GM23338 (cell line): ENCODE measurements at regions not wholly inside any gene's neighbourhood (a gene's known extent, or its start where the extent isn't known, plus 50 kb on each side); places are given as distances from the start of the nearest gene placed in this dataset.

ENCODE experiments used
- ATAC-seq: fragments of 200-7000 bp; cut with Tn5 transposase; 3 replicates; pipeline ENCODE4 v1.9.1; 2020
- DNase-seq: peaks from one replicate; pipeline ENCODE4 v3.0.0-alpha.2; 2015; ENCODE audit warnings: low spot score
- H2AFZ ChIP-seq: fragments of 200-600 bp; sonication (generic); 2 replicates; pipeline ENCODE4 v1.8.0; 2016; ENCODE audit warnings: antibody characterized with exemption, mild to moderate bottlenecking, moderate library complexity
- H3F3A ChIP-seq: fragments of 200-600 bp; sonication (generic); replicated peaks from 2 replicates; pipeline ENCODE4 v1.8.0; 2017; ENCODE audit warnings: antibody characterized with exemption, mixed run types, low read depth
- H3K27ac ChIP-seq: fragments of 200-600 bp; sonication (generic); 2 replicates; pipeline ENCODE4 v1.6.1; 2016; ENCODE audit warnings: low read depth
- H3K27me3 ChIP-seq: fragments of 200-600 bp; sonication (generic); 2 replicates; pipeline ENCODE4 v1.8.0; 2016; ENCODE audit warnings: mild to moderate bottlenecking, mixed run types, moderate library complexity; ENCODE audit not compliant: insufficient read depth
- H3K36me3 ChIP-seq: fragments of 200-600 bp; sonication (generic); 2 replicates; pipeline ENCODE4 v1.8.0; 2016; ENCODE audit warnings: mild to moderate bottlenecking; ENCODE audit not compliant: insufficient read depth
- H3K4me1 ChIP-seq: fragments of 200-600 bp; sonication (generic); 2 replicates; pipeline ENCODE4 v1.8.0; 2016; ENCODE audit warnings: mild to moderate bottlenecking, moderate library complexity; ENCODE audit not compliant: insufficient read depth
- H3K4me2 ChIP-seq: fragments of 200-600 bp; sonication (generic); 2 replicates; pipeline ENCODE4 v1.7.1; 2017; ENCODE audit warnings: mixed run types
- H3K4me3 ChIP-seq: fragments of 200-600 bp; sonication (generic); 2 replicates; pipeline ENCODE4 v1.6.1; 2016; ENCODE audit warnings: mixed run types
- H3K79me2 ChIP-seq: fragments of 200-600 bp; sonication (generic); replicated peaks from 2 replicates; pipeline ENCODE4 v1.8.0; 2017; ENCODE audit warnings: mild to moderate bottlenecking; ENCODE audit not compliant: insufficient read depth
- H3K9me2 ChIP-seq: fragments of 200-600 bp; sonication (generic); 2 replicates; pipeline ENCODE4 v1.8.0; 2017; ENCODE audit not compliant: insufficient read depth
- H4K20me1 ChIP-seq: fragments of 200-600 bp; sonication (generic); replicated peaks from 2 replicates; pipeline ENCODE4 v1.8.0; 2017; ENCODE audit warnings: mild to moderate bottlenecking; ENCODE audit not compliant: insufficient read depth
- H3K27ac Mint-ChIP-seq: 2 replicates; pipeline ENCODE4 v1.8.0; 2020; ENCODE audit warnings: inconsistent platforms, mild to moderate bottlenecking, moderate library complexity, mixed read lengths
- H3K27me3 Mint-ChIP-seq: 3 replicates; pipeline ENCODE4 v1.8.0; 2022; ENCODE audit warnings: low read depth, mild to moderate bottlenecking, moderate library complexity, mixed read lengths, inconsistent platforms; ENCODE audit not compliant: insufficient read depth, poor library complexity
- H3K36me3 Mint-ChIP-seq: 3 replicates; pipeline ENCODE4 v1.8.0; 2021; ENCODE audit warnings: low read depth, mild to moderate bottlenecking, inconsistent platforms, moderate library complexity, mixed read lengths
- H3K4me1 Mint-ChIP-seq: 3 replicates; pipeline ENCODE4 v1.8.0; 2020; ENCODE audit warnings: mild to moderate bottlenecking, inconsistent platforms, mixed read lengths
- H3K4me3 Mint-ChIP-seq: 3 replicates; pipeline ENCODE4 v1.8.0; 2021; ENCODE audit warnings: moderate library complexity, mild to moderate bottlenecking, inconsistent platforms, mixed read lengths
- H3K9me3 Mint-ChIP-seq: 3 replicates; pipeline ENCODE4 v1.8.0; 2020; ENCODE audit warnings: moderate library complexity, mild to moderate bottlenecking, inconsistent platforms, mixed read lengths
- CREB1 ChIP-seq: fragments of 250-450 bp; sonication (Bioruptor Pico); IDR thresholded peaks from 2 replicates; pipeline ENCODE4 v1.5.0; 2020; ENCODE audit warnings: low read depth, mild to moderate bottlenecking, moderate library complexity
- EZH2phosphoT487 ChIP-seq: fragments of 200-600 bp; sonication (generic); IDR thresholded peaks from one replicate; pipeline ENCODE4 v1.8.1; 2018; ENCODE audit warnings: antibody characterized with exemption; ENCODE audit not compliant: unreplicated experiment
- NANOG ChIP-seq: IDR thresholded peaks from 2 replicates; pipeline ENCODE4 v1.6.1; 2016; ENCODE audit warnings: antibody characterized with exemption, borderline replicate concordance
- POLR2AphosphoS5 ChIP-seq: IDR thresholded peaks from 2 replicates; pipeline ENCODE4 v1.6.1; 2016; ENCODE audit warnings: antibody characterized with exemption, low read depth
- STAT1 ChIP-seq: IDR thresholded peaks from one replicate; pipeline ENCODE4 v1.6.1; 2016; ENCODE audit warnings: antibody characterized with exemption; ENCODE audit not compliant: unreplicated experiment
- ZNF114 ChIP-seq: fragments of 250-450 bp; sonication (Bioruptor Pico); IDR thresholded peaks from 2 replicates; pipeline ENCODE4 v1.5.0; 2020; ENCODE audit warnings: mild to moderate bottlenecking, moderate library complexity
- ZNF331 ChIP-seq: fragments of 250-450 bp; sonication (Bioruptor Pico); IDR thresholded peaks from 2 replicates; pipeline ENCODE4 v1.5.0; 2020; ENCODE audit warnings: low read depth, mild to moderate bottlenecking, moderate library complexity
- TF ChIP-seq, protein P1 (sequence below): IDR thresholded peaks from one replicate; pipeline ENCODE4 v1.6.1; 2018; ENCODE audit warnings: antibody characterized with exemption; ENCODE audit not compliant: unreplicated experiment
- TF ChIP-seq, protein P2 (sequence below): IDR thresholded peaks from 2 replicates; pipeline ENCODE4 v1.6.1; 2016; ENCODE audit warnings: antibody characterized with exemption
- TF ChIP-seq, protein P3 (sequence below), 2 experiments: fragments of 200-600 bp in 1 of 2; sonication (generic) in 1 of 2; conservative IDR thresholded peaks; 2 replicates each; pipeline versions ENCODE4 v1.5.1 to v1.6.1; 2016 to 2017; ENCODE audit warnings: antibody characterized with exemption in 2 of 2, low read depth in 2 of 2, mild to moderate bottlenecking in 2 of 2, moderate library complexity in 1 of 2
- TF ChIP-seq, protein P4 (sequence below): fragments of 250-450 bp; sonication (Bioruptor Pico); IDR thresholded peaks from 2 replicates; pipeline ENCODE4 v1.5.0; 2020; ENCODE audit warnings: mild to moderate bottlenecking, moderate library complexity

DNA sequence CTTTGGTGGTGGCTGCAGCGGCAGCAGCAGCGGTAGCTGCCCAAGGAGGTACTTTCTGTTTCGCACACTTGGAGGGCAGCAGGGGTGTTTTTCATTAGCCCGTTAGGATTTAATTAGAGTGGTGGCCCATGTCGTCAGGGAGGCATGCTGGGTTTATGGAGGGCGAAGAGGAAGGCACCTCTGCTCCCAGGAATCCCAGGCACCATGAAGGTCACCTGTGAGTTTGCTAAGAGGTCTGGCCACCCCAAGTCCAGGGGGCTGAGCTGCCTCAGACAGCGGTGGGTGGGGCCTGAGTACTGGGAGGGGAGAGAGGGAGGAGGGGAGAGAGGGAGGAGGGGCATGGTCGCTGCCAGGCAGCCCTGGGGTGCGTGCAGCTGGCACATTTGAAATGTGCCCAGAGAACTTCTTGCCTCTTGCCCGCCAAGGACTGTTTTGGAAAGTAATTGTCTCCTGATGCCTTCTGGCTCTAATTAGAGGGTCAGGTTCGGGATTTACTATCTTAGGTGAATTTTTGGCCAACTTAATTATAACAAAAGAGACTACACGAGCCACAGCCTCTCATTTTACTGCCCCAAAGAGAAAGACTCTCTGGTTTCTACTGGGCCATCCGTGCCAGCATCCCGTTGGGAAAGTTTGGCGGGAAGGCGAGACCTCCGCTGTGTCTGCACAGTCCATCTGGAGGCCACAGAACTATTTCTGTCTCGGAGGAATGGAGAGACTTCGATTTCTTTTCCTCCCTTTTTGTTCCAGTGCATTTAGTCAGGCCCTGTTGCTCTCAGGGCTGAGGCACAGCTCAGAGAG, 62.0 kb downstream of the GLI2 start (continued):
- TF ChIP-seq, protein P1, sequence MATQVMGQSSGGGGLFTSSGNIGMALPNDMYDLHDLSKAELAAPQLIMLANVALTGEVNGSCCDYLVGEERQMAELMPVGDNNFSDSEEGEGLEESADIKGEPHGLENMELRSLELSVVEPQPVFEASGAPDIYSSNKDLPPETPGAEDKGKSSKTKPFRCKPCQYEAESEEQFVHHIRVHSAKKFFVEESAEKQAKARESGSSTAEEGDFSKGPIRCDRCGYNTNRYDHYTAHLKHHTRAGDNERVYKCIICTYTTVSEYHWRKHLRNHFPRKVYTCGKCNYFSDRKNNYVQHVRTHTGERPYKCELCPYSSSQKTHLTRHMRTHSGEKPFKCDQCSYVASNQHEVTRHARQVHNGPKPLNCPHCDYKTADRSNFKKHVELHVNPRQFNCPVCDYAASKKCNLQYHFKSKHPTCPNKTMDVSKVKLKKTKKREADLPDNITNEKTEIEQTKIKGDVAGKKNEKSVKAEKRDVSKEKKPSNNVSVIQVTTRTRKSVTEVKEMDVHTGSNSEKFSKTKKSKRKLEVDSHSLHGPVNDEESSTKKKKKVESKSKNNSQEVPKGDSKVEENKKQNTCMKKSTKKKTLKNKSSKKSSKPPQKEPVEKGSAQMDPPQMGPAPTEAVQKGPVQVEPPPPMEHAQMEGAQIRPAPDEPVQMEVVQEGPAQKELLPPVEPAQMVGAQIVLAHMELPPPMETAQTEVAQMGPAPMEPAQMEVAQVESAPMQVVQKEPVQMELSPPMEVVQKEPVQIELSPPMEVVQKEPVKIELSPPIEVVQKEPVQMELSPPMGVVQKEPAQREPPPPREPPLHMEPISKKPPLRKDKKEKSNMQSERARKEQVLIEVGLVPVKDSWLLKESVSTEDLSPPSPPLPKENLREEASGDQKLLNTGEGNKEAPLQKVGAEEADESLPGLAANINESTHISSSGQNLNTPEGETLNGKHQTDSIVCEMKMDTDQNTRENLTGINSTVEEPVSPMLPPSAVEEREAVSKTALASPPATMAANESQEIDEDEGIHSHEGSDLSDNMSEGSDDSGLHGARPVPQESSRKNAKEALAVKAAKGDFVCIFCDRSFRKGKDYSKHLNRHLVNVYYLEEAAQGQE = no peak
- TF ChIP-seq, protein P2, sequence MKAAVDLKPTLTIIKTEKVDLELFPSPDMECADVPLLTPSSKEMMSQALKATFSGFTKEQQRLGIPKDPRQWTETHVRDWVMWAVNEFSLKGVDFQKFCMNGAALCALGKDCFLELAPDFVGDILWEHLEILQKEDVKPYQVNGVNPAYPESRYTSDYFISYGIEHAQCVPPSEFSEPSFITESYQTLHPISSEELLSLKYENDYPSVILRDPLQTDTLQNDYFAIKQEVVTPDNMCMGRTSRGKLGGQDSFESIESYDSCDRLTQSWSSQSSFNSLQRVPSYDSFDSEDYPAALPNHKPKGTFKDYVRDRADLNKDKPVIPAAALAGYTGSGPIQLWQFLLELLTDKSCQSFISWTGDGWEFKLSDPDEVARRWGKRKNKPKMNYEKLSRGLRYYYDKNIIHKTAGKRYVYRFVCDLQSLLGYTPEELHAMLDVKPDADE = no peak

DNA sequence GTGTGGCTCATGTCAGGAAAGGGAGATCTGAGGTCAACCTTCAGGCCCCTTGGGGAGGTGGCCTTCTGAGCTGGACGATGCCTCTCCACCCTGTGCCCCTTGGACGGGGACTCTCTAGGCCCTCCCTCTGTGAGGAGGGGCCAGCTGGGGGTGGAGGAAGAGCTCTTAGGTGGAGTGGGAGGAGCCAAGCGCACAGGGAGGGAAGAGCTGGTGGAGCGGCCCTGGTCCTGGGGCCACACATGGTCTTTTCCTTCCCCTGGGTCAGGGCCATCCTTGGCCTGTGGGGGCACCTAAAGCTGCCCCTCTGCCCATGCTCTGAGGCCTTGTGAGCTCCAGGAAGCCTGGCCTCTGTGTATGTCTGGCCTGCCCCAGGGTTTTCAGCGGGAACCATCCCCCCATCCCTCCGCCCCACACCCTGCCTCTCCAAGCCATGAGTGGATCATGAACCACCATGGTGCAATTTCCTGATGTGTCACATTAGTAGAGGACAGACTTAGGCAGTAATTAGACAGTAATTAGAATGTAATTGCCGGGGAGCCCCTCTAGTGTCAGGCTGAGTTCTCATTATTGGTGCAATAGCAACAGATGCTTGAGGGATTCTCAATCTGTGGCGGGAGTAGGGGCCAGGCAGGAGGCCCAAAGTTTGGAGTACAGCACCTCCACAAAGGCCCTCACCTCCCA, 63.0 kb downstream of the GLI2 start:
- no peaks in the 10 kb centered on the region for H3K9me3 Mint-ChIP-seq
- no peaks in the 10 kb centered on the region; the same call in 1 of the 2 replicates for H3K36me3 ChIP-seq
- H3K27ac Mint-ChIP-seq = no peak overlapping the region
- no peak overlapping the region for H3K4me3 ChIP-seq
- no peaks in the 10 kb centered on the region for H3K27me3 ChIP-seq
- peaks cover 18% of the 10 kb centered on the region for H4K20me1 ChIP-seq
- H3K27ac ChIP-seq = no peak overlapping the region
- 0 out of 2 replicates have a peak, but pooled peaks cover 13% of the 10 kb centered on the region for H3F3A ChIP-seq
- H3K4me2 ChIP-seq = no peak overlapping the region
- ATAC-seq (peak; percentile 74), DNase-seq (peak; percentile 70)
- no peak overlapping the region for H2AFZ ChIP-seq
- peaks cover 94% of the 10 kb centered on the region for H3K79me2 ChIP-seq
- H3K27me3 Mint-ChIP-seq = peaks cover 40% of the 10 kb centered on the region
- peaks cover 75% of the 10 kb centered on the region for H3K4me1 Mint-ChIP-seq
- peaks cover 48% of the 10 kb centered on the region for H3K4me1 ChIP-seq
- H3K36me3 Mint-ChIP-seq = peaks cover 10% of the 10 kb centered on the region
- H3K9me2 ChIP-seq = no peaks in the 10 kb centered on the region
- no peak overlapping the region; the same call in 2 of the 3 replicates for H3K4me3 Mint-ChIP-seq
- TF ChIP-seq, protein P3, sequence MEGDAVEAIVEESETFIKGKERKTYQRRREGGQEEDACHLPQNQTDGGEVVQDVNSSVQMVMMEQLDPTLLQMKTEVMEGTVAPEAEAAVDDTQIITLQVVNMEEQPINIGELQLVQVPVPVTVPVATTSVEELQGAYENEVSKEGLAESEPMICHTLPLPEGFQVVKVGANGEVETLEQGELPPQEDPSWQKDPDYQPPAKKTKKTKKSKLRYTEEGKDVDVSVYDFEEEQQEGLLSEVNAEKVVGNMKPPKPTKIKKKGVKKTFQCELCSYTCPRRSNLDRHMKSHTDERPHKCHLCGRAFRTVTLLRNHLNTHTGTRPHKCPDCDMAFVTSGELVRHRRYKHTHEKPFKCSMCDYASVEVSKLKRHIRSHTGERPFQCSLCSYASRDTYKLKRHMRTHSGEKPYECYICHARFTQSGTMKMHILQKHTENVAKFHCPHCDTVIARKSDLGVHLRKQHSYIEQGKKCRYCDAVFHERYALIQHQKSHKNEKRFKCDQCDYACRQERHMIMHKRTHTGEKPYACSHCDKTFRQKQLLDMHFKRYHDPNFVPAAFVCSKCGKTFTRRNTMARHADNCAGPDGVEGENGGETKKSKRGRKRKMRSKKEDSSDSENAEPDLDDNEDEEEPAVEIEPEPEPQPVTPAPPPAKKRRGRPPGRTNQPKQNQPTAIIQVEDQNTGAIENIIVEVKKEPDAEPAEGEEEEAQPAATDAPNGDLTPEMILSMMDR (conservative IDR thresholded peaks at IDR 0.05; ENCODE audit: low read depth in 2 of 2) = no peak
- TF ChIP-seq STAT1 = no peak
- TF ChIP-seq CREB1 (CRISPR knock-in tag) = no peak
- no peak for TF ChIP-seq NANOG
- no peak for TF ChIP-seq ZNF331 (CRISPR knock-in tag)
- no peak for TF ChIP-seq EZH2phosphoT487
- TF ChIP-seq, protein P4, sequence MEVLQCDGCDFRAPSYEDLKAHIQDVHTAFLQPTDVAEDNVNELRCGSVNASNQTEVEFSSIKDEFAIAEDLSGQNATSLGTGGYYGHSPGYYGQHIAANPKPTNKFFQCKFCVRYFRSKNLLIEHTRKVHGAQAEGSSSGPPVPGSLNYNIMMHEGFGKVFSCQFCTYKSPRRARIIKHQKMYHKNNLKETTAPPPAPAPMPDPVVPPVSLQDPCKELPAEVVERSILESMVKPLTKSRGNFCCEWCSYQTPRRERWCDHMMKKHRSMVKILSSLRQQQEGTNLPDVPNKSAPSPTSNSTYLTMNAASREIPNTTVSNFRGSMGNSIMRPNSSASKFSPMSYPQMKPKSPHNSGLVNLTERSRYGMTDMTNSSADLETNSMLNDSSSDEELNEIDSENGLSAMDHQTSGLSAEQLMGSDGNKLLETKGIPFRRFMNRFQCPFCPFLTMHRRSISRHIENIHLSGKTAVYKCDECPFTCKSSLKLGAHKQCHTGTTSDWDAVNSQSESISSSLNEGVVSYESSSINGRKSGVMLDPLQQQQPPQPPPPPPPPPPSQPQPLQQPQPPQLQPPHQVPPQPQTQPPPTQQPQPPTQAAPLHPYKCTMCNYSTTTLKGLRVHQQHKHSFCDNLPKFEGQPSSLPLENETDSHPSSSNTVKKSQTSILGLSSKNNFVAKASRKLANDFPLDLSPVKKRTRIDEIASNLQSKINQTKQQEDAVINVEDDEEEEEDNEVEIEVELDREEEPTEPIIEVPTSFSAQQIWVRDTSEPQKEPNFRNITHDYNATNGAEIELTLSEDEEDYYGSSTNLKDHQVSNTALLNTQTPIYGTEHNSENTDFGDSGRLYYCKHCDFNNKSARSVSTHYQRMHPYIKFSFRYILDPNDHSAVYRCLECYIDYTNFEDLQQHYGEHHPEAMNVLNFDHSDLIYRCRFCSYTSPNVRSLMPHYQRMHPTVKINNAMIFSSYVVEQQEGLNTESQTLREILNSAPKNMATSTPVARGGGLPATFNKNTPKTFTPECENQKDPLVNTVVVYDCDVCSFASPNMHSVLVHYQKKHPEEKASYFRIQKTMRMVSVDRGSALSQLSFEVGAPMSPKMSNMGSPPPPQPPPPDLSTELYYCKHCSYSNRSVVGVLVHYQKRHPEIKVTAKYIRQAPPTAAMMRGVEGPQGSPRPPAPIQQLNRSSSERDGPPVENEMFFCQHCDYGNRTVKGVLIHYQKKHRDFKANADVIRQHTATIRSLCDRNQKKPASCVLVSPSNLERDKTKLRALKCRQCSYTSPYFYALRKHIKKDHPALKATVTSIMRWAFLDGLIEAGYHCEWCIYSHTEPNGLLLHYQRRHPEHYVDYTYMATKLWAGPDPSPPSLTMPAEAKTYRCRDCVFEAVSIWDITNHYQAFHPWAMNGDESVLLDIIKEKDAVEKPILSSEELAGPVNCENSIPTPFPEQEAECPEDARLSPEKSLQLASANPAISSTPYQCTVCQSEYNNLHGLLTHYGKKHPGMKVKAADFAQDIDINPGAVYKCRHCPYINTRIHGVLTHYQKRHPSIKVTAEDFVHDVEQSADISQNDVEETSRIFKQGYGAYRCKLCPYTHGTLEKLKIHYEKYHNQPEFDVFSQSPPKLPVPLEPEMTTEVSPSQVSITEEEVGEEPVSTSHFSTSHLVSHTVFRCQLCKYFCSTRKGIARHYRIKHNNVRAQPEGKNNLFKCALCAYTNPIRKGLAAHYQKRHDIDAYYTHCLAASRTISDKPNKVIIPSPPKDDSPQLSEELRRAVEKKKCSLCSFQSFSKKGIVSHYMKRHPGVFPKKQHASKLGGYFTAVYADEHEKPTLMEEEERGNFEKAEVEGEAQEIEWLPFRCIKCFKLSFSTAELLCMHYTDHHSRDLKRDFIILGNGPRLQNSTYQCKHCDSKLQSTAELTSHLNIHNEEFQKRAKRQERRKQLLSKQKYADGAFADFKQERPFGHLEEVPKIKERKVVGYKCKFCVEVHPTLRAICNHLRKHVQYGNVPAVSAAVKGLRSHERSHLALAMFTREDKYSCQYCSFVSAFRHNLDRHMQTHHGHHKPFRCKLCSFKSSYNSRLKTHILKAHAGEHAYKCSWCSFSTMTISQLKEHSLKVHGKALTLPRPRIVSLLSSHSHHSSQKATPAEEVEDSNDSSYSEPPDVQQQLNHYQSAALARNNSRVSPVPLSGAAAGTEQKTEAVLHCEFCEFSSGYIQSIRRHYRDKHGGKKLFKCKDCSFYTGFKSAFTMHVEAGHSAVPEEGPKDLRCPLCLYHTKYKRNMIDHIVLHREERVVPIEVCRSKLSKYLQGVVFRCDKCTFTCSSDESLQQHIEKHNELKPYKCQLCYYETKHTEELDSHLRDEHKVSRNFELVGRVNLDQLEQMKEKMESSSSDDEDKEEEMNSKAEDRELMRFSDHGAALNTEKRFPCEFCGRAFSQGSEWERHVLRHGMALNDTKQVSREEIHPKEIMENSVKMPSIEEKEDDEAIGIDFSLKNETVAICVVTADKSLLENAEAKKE (CRISPR knock-in tag) = no peak
- TF ChIP-seq POLR2AphosphoS5 = no peak
- no peak for TF ChIP-seq ZNF114 (CRISPR knock-in tag)
